Colonic mucosa (tissue), 4 donors: ENCODE measurements at regions not wholly inside any gene's neighbourhood (a gene's known extent, or its start where the extent isn't known, plus 50 kb on each side); places are given as distances from the start of the nearest gene placed in this dataset.

Experiments
- DNase-seq: peaks from one replicate; pipeline ENCODE4 v3.0.0-alpha.2; 2020
- H3K27ac ChIP-seq: fragments of 200-600 bp; one replicate; pipeline ENCODE4 v1.8.0; 2021
- H3K27me3 ChIP-seq: fragments of 200-600 bp; one replicate; pipeline ENCODE4 v1.8.0; 2021
- H3K36me3 ChIP-seq: fragments of 200-600 bp; one replicate; pipeline ENCODE4 v1.8.0; 2021
- H3K4me1 ChIP-seq: fragments of 200-600 bp; one replicate; pipeline ENCODE4 v1.8.0; 2021; ENCODE audit warnings: mild to moderate bottlenecking
- H3K4me3 ChIP-seq: fragments of 200-600 bp; one replicate; pipeline ENCODE4 v1.8.0; 2021
- H3K9ac ChIP-seq, 2 donors: one replicate each; pipeline ENCODE4 v1.7.0; 2013; ENCODE audit warnings: control low read depth in 2 of 2, low read depth in 2 of 2, low read length in 2 of 2
- H3K9me3 ChIP-seq: fragments of 200-600 bp; one replicate; pipeline ENCODE4 v1.8.0; 2021
- intact Hi-C: fragments of 100-400 bp; cut with DNase I; formaldehyde crosslinking; loops from one replicate; pipeline ENCODE4 v1.14.1; 2022
- TF ChIP-seq, protein P1 (sequence below): fragments of 200-600 bp; IDR thresholded peaks from one replicate; pipeline ENCODE4 v1.8.0; 2022; ENCODE audit warnings: antibody characterized with exemption, mild to moderate bottlenecking
- donor health status: healthy.
- donor health status: DM: no; HTN: no; CAD: no.
- donor health status: DM: no; HTN: no; CAD: no.

DNA sequence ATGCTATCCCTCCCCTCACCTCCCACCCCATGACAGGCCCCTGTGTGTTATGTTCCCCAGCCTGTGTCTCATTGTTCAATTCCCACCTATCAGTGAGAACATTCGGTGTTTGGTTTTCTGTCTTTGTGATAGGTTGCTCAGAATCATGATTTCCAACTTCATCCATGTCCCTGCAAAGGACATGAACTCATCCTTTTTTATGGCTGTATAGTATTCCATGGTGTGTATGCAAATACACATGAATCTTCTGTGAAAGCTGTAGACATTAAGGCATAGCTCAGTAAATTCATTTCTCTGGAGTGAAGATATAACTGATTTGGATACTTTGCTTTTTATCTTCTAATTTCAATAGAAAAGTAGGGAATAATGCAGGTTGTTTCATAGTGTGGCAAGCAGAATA is 125.8 kb upstream of the C1QTNF9B start:
- intact Hi-C loops, result no loop called here
- DNase-seq, result no peak
- TF ChIP-seq, protein P1, sequence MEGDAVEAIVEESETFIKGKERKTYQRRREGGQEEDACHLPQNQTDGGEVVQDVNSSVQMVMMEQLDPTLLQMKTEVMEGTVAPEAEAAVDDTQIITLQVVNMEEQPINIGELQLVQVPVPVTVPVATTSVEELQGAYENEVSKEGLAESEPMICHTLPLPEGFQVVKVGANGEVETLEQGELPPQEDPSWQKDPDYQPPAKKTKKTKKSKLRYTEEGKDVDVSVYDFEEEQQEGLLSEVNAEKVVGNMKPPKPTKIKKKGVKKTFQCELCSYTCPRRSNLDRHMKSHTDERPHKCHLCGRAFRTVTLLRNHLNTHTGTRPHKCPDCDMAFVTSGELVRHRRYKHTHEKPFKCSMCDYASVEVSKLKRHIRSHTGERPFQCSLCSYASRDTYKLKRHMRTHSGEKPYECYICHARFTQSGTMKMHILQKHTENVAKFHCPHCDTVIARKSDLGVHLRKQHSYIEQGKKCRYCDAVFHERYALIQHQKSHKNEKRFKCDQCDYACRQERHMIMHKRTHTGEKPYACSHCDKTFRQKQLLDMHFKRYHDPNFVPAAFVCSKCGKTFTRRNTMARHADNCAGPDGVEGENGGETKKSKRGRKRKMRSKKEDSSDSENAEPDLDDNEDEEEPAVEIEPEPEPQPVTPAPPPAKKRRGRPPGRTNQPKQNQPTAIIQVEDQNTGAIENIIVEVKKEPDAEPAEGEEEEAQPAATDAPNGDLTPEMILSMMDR, result no peak

DNA sequence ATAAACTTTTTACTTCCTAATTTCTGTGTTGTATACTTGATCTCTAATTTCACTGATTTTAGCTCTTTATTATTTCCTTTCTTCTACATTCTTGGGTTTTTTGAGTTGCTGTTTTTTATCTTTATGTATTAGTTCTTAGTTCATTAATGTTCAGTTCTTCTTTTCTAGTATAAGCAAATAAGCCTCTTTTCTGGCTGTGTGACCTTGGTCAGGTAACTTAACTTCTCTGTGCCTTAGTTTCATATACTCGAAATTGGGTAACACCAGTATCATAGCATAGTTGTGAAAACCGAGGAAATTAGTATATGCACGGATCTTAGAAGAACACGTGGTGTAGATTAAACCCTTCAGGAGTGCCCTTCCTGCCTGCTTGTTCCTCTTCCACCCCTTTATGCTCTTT is 130.2 kb upstream of the C1QTNF9B start:
- Histone ChIP-seq H3K27me3 (no peaks in the 10 kb centered on the region), H3K27ac (no peak overlapping the region), H3K9me3 (no peaks in the 10 kb centered on the region), H3K36me3 (no peaks in the 10 kb centered on the region), H3K4me1 (no peaks in the 10 kb centered on the region), H3K4me3 (no peak overlapping the region), H3K9ac (no peak overlapping the region)
- intact Hi-C loops, result no loop called here
- TF ChIP-seq, protein P1, result no peak
- no peak for DNase-seq

More for the DNA sequence above, 125.8 kb upstream of the C1QTNF9B start:
- Histone ChIP-seq H3K27me3 (no peaks in the 10 kb centered on the region), H3K9me3 (no peaks in the 10 kb centered on the region), H3K27ac (no peak overlapping the region), H3K4me1 (no peaks in the 10 kb centered on the region), H3K4me3 (no peak overlapping the region), H3K9ac (no peak overlapping the region), H3K36me3 (no peaks in the 10 kb centered on the region)

DNA sequence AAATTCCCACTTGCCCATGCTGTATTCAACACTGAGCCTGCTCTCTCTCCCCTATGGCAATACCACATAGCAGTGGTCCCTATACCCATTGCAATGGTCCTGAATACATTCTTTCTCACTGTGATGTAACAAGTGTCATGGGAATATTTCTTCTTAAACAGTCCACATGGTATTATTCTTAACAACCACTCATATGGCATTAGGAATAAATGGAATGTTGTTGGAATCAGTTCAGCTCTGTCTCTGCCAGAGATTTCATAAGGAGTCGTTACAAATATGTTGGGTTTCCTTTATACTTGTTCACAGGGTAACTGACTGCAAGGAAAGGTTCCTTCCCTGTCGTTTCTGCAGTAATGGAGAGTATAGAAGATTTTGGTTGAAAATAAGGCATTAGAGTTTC is 128.3 kb upstream of the SPATA13 start:
- Histone ChIP-seq H3K9me3 (no peaks in the 10 kb centered on the region), H3K36me3 (no peaks in the 10 kb centered on the region), H3K27me3 (no peaks in the 10 kb centered on the region), H3K4me1 (no peaks in the 10 kb centered on the region), H3K9ac (no peak overlapping the region), H3K27ac (no peak overlapping the region), H3K4me3 (no peak overlapping the region)
- intact Hi-C loops, result no loop called here
- no peak for DNase-seq
- TF ChIP-seq, protein P1, result no peak

DNA sequence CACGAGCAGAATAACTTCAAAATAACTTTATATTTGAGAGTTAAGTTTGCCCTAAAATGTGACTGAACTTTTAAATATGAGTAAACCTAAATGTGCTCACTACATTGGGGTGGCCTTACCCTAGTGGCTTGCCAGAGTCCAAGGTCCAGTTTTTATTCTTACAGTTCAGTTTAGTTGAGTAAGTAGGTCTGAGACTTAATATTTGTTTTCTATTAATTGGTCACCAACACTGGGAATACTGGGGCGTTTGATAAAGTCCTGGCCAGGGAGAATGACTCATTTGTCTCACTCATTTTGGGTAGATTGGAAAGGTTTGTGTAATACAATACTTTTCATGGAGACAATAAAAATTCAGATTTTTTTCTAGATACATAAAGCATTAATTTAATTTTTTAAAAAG is 127.8 kb upstream of the SPATA13 start:
- TF ChIP-seq, protein P1, result no peak
- no peak overlapping the region for H3K27ac ChIP-seq

DNA sequence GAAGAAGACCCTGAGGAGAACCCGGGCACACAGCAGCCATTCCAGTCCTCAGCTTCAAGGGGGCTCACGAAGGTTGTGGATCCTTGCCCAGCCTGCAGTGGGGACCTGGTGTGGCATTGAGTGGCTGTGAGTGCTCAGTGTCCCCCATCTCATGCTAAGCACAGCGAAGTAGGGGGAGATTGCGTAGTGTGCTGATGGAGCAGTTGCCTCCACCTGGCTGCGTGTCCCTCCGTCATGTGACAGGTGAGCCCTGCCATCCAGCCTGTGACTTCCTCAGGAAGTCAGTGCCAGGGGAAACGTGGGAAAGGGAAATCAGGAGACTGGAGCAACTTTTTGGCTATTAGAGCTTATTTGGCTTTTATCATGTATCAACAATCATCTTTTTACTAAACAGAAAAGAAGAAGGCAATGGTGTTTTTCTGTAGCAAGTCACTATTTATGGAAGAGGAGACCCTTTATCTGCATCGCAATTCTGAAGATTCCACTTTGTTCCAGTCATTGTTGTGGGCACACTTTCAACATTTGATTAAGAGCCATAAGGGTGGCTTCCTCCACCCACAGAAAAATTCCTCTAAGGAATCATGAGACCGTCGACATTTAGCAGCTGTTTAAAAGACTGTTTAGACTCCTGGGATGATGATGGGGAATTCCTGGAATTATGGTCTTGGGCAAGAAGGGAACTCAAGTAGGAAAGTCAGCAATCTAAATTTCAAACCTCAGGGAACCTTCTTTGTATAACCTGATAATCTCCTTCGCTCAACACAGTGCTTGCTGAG is 126.8 kb upstream of the SPATA13 start:
- DNase-seq, result no peak
- Histone ChIP-seq H3K27ac (peak overlapping the region; percentile 27), H3K27me3 (no peaks in the 10 kb centered on the region), H3K4me3 (no peak overlapping the region), H3K36me3 (no peaks in the 10 kb centered on the region), H3K9ac (peak overlapping the region in 1 of 2 donors; percentile 48), H3K4me1 (no peaks in the 10 kb centered on the region), H3K9me3 (no peaks in the 10 kb centered on the region)
- TF ChIP-seq, protein P1, result no peak
- intact Hi-C loops, result no loop called here

More for the DNA sequence above, 127.8 kb upstream of the SPATA13 start:
- Histone ChIP-seq H3K9me3 (no peaks in the 10 kb centered on the region), H3K4me3 (no peak overlapping the region), H3K27me3 (no peaks in the 10 kb centered on the region), H3K36me3 (no peaks in the 10 kb centered on the region), H3K9ac (no peak overlapping the region), H3K4me1 (no peaks in the 10 kb centered on the region)
- no peak for DNase-seq
- intact Hi-C loops, result no loop called here
